ENCODE measurements at regions not wholly inside any gene's neighbourhood (a gene's known extent, or its start where the extent isn't known, plus 50 kb on each side); places are given as distances from the start of the nearest gene placed in this dataset.

DNA sequence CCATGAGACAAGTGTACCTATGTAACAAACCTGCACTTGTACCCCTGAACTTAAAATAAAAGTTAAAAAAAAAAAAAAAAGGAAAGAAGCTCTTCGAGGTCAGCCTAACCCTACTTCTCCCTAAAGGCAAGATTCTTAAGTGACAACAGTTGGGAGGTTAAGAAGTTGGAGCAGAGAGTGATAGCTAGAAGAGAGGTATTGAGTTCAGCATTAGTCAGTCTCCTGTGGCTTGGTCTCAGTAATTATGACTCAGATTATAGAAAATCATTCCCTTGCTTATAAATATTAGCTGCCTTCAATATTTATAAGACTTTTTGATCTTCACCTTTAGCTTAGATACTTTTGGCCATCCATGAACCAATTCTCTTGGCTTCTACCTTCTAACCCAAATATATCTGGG, 926.8 kb upstream of the SLC39A10 start (continued):
- TF ChIP-seq, protein P1, sequence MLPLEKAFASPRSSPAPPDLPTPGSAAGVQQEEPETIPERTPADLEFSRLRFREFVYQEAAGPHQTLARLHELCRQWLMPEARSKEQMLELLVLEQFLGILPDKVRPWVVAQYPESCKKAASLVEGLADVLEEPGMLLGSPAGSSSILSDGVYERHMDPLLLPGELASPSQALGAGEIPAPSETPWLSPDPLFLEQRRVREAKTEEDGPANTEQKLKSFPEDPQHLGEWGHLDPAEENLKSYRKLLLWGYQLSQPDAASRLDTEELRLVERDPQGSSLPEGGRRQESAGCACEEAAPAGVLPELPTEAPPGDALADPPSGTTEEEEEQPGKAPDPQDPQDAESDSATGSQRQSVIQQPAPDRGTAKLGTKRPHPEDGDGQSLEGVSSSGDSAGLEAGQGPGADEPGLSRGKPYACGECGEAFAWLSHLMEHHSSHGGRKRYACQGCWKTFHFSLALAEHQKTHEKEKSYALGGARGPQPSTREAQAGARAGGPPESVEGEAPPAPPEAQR (tag by site-specific recombination; IDR thresholded peaks at IDR 0.05) = no peak
- TF ChIP-seq ZNF544 (tag by site-specific recombination; IDR thresholded peaks at IDR 0.05) = no peak

DNA sequence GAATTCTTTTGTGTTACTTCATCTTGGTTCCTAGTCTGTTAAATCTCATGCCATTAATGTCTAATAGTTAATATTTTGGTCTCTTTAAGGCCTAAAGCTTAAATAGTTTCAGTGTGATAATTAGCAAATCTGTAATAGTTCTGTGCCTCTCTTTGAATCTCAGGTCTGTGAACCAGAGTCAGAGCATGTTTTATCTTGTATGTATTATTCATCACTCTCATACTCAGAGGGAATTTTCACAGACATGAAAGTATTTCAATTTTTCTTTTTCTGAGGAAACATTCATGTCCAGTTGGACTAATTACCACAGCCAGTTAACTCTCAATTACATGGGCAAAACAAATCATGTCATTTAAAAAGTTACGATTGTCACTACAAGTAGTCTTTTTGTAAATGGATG, 931.9 kb upstream of the SLC39A10 start:
- ChIA-PET POLR2A (no interaction called here), CTCF (no interaction called here)
- Histone ChIP-seq H3K4me1 (ENCODE audit: control insufficient read depth, insufficient read depth, low read length) (no peaks in the 10 kb centered on the region), H3K36me3 (ENCODE audit: control insufficient read depth in 2 of 2, insufficient read depth in 1 of 2, low read length in 2 of 2) (no peaks in the 10 kb centered on the region), H3K27ac (ENCODE audit: extremely low read depth, low read depth, low read length) (no peak overlapping the region), H3K9me3 (ENCODE audit: control insufficient read depth, insufficient read depth, low read depth, low read length) (no peaks in the 10 kb centered on the region), H3K4me3 (ENCODE audit: low read depth, low read length) (no peak overlapping the region)
- TF ChIP-seq, protein P2, sequence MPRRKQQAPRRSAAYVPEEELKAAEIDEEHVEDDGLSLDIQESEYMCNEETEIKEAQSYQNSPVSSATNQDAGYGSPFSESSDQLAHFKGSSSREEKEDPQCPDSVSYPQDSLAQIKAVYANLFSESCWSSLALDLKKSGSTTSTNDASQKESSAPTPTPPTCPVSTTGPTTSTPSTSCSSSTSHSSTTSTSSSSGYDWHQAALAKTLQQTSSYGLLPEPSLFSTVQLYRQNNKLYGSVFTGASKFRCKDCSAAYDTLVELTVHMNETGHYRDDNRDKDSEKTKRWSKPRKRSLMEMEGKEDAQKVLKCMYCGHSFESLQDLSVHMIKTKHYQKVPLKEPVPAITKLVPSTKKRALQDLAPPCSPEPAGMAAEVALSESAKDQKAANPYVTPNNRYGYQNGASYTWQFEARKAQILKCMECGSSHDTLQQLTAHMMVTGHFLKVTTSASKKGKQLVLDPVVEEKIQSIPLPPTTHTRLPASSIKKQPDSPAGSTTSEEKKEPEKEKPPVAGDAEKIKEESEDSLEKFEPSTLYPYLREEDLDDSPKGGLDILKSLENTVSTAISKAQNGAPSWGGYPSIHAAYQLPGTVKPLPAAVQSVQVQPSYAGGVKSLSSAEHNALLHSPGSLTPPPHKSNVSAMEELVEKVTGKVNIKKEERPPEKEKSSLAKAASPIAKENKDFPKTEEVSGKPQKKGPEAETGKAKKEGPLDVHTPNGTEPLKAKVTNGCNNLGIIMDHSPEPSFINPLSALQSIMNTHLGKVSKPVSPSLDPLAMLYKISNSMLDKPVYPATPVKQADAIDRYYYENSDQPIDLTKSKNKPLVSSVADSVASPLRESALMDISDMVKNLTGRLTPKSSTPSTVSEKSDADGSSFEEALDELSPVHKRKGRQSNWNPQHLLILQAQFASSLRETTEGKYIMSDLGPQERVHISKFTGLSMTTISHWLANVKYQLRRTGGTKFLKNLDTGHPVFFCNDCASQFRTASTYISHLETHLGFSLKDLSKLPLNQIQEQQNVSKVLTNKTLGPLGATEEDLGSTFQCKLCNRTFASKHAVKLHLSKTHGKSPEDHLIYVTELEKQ (tag by site-specific recombination; IDR thresholded peaks at IDR 0.05; ENCODE audit: borderline replicate concordance) = no peak
- TF ChIP-seq OSR2 (tag by site-specific recombination; IDR thresholded peaks at IDR 0.05) (no peak), ZNF426 (tag by site-specific recombination; IDR thresholded peaks at IDR 0.05) (no peak), SALL2 (tag by site-specific recombination; IDR thresholded peaks at IDR 0.05; ENCODE audit: borderline replicate concordance) (no peak), ZNF76 (tag by site-specific recombination; IDR thresholded peaks at IDR 0.05; ENCODE audit: borderline replicate concordance, low read depth) (no peak), ZNF830 (tag by site-specific recombination; IDR thresholded peaks at IDR 0.05; ENCODE audit: low read depth) (no peak)

DNA sequence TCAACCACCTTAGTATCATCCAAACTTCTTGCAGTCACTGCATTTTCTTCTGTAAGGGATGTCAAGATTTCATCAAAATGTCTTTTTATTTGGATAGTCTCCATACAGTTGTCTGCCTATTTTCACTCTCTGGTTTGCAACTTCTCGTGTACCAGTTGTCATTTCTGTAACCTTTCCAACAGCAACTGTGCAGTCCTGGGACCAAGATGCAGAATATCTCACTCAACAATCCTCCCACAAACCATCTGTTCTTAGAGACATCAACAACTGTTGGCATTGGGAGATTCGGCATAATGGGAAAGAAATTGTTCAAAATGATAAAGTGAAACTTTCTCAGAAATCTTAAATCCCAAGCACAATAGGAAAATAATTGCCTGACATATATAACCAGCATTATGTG, 933.6 kb upstream of the SLC39A10 start:
- Histone ChIP-seq H3K9me3 (ENCODE audit: control insufficient read depth, insufficient read depth, low read depth, low read length) (no peaks in the 10 kb centered on the region), H3K27ac (ENCODE audit: extremely low read depth, low read depth, low read length) (no peak overlapping the region), H3K36me3 (ENCODE audit: control insufficient read depth in 2 of 2, insufficient read depth in 1 of 2, low read length in 2 of 2) (no peaks in the 10 kb centered on the region), H3K4me3 (ENCODE audit: low read depth, low read length) (no peak overlapping the region), H3K4me1 (ENCODE audit: control insufficient read depth, insufficient read depth, low read length) (no peaks in the 10 kb centered on the region)
- CTCF ChIA-PET = no interaction called here
- POLR2A ChIA-PET = no interaction called here
- no peak for TF ChIP-seq ZNF146 (tag by site-specific recombination; IDR thresholded peaks at IDR 0.05)
- TF ChIP-seq ZNF571 (tag by site-specific recombination; IDR thresholded peaks at IDR 0.05) = no peak
- TF ChIP-seq WT1 (tag by site-specific recombination; IDR thresholded peaks at IDR 0.05) = no peak
- no peak for TF ChIP-seq ZNF391 (tag by site-specific recombination; IDR thresholded peaks at IDR 0.05; ENCODE audit: borderline replicate concordance, low read depth)
- no peak for TF ChIP-seq OVOL3 (tag by site-specific recombination; IDR thresholded peaks at IDR 0.05)
- no peak for TF ChIP-seq ZNF394 (tag by site-specific recombination; IDR thresholded peaks at IDR 0.05; ENCODE audit: borderline replicate concordance)
- TF ChIP-seq, protein P3, sequence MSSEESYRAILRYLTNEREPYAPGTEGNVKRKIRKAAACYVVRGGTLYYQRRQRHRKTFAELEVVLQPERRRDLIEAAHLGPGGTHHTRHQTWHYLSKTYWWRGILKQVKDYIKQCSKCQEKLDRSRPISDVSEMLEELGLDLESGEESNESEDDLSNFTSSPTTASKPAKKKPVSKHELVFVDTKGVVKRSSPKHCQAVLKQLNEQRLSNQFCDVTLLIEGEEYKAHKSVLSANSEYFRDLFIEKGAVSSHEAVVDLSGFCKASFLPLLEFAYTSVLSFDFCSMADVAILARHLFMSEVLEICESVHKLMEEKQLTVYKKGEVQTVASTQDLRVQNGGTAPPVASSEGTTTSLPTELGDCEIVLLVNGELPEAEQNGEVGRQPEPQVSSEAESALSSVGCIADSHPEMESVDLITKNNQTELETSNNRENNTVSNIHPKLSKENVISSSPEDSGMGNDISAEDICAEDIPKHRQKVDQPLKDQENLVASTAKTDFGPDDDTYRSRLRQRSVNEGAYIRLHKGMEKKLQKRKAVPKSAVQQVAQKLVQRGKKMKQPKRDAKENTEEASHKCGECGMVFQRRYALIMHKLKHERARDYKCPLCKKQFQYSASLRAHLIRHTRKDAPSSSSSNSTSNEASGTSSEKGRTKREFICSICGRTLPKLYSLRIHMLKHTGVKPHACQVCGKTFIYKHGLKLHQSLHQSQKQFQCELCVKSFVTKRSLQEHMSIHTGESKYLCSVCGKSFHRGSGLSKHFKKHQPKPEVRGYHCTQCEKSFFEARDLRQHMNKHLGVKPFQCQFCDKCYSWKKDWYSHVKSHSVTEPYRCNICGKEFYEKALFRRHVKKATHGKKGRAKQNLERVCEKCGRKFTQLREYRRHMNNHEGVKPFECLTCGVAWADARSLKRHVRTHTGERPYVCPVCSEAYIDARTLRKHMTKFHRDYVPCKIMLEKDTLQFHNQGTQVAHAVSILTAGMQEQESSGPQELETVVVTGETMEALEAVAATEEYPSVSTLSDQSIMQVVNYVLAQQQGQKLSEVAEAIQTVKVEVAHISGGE (tag by site-specific recombination; conservative IDR thresholded peaks at IDR 0.05; ENCODE audit: low read depth) = no peak
- no peak for TF ChIP-seq ZNF621 (tag by site-specific recombination; IDR thresholded peaks at IDR 0.05)
- TF ChIP-seq KLF9 (tag by site-specific recombination; IDR thresholded peaks at IDR 0.05; ENCODE audit: low read depth) = no peak
- no peak for TF ChIP-seq ZSCAN30 (tag by site-specific recombination; IDR thresholded peaks at IDR 0.05)
- TF ChIP-seq GLI2 (tag by site-specific recombination; IDR thresholded peaks at IDR 0.05; ENCODE audit: borderline replicate concordance, low read depth) = no peak
- TF ChIP-seq, protein P4, sequence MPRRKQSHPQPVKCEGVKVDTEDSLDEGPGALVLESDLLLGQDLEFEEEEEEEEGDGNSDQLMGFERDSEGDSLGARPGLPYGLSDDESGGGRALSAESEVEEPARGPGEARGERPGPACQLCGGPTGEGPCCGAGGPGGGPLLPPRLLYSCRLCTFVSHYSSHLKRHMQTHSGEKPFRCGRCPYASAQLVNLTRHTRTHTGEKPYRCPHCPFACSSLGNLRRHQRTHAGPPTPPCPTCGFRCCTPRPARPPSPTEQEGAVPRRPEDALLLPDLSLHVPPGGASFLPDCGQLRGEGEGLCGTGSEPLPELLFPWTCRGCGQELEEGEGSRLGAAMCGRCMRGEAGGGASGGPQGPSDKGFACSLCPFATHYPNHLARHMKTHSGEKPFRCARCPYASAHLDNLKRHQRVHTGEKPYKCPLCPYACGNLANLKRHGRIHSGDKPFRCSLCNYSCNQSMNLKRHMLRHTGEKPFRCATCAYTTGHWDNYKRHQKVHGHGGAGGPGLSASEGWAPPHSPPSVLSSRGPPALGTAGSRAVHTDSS (tag by site-specific recombination; IDR thresholded peaks at IDR 0.05) = no peak
- no peak for TF ChIP-seq ZNF548 (tag by site-specific recombination; IDR thresholded peaks at IDR 0.05)
- no peak for TF ChIP-seq ZNF76 (tag by site-specific recombination; IDR thresholded peaks at IDR 0.05; ENCODE audit: borderline replicate concordance, low read depth)
- no peak for TF ChIP-seq ZNF596 (tag by site-specific recombination; IDR thresholded peaks at IDR 0.05)
